DMS 273 (cell line): ENCODE measurements at regions not wholly inside any gene's neighbourhood (a gene's known extent, or its start where the extent isn't known, plus 50 kb on each side); places are given as distances from the start of the nearest gene placed in this dataset.
A peak's percentile ranks its signal among the peaks of the same experiment; 100 is the strongest.

Experiments used
- DNase-seq: peaks from one replicate; lab custom pipeline; 2025; ENCODE audit not compliant: unreplicated experiment; lab: John Stamatoyannopoulos, UW

GRCh38 chr16:64829678-64830077 is 292.2 kb downstream of the CDH11 start:
- DNase-seq, result no peak

DNA sequence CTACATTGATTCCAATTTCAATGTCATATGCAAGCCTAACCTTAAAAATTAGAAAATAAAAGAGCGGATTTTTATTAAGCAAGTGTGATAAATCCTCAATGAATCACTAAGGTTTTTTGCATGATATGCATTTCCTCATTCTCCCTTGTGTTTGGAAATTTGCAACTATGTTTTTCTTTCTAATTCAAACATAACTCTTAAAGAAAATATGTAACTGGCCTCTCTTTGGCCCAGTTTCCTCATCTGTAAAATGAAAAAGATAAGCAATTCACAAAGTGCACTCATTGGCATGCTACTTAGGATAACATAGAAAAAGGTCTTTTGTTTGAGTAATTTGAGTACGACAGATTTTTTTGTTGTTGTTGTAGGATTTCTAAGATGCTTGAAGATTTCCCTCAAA is 295.5 kb downstream of the CDH11 start:
- no peak for DNase-seq

DNA sequence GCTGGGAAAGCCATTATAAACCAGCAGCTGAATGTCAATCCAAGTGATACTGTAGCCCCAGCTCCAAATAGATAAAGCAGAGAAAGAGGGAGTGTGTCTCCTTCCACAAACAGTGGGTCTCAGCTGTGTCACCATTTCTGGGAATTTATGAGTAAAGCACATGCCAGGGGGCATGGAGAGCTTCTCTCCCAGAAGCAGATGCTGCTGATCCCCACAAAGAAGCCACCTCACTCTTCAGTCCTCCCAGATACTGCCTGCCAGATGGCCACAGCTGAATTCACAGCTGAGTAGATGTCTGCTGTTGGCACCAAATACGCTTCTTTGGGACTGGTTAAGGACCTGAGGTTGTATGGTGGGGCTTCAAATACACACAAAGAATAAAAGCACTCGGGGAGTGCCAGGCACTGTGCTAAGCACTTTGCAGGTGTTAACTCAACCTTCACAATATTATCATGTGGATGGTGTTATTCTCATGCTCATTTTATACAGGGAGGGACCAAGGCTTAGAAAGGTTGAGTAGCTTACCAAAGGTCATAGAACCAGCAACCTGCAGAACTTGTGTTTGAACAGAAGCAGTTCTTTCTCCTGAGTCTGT is 298.3 kb downstream of the CDH11 start:
- peak; percentile 76 for DNase-seq

DNA sequence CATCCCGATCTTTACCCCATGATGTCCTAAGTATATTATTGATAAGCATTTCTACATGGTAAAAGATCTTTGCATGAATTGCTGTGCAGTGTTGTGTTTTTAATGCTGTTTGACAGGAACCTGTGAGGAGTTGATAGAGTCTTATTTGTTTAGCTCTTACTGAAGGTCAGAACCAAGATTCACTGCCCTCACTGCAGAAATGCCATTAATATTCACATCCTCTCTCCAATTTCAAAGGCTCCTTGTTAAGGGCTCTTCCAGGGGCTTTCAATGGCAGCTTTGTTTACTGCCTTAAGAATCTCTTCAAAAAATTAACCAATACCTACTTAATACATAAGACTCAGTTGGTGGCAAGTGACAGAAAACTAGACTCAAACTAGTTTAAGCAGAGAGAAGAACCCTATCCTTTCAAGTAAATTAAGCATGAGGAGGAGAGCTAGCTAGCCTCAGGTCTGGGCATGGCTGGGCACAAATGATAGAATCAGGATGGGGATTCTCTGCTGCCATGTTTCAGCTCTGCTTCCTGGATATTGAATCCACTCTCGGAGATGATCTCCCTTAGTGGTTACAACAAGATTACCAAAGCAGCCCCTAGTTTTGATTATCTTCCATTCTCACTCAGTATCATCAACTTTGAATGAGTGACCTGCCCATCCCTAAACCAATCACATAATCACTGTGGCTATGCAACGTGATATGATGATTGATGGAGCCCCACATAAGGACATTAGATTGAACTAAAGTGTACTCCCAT is 311.8 kb downstream of the CDH11 start:
- DNase-seq, result no peak

DNA sequence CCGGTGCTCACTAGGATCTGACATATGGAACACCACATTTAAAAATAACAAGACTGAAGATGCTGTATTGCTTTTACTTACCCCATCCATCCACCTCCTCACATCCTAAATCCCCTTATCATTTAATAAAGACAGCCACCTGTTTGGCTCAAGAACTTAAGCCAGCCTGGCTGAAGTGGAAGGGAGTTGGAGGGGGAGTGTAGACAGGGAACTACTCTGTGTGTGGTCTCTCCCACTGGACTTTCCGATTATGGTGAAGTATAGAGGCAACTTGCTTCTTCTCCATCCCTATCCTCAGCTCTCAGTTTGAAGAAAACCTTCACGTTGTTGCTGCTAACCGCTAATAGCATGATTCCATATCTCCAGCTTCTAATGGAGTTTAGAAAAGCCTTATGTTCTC is 313.4 kb downstream of the CDH11 start:
- no peak for DNase-seq

DNA sequence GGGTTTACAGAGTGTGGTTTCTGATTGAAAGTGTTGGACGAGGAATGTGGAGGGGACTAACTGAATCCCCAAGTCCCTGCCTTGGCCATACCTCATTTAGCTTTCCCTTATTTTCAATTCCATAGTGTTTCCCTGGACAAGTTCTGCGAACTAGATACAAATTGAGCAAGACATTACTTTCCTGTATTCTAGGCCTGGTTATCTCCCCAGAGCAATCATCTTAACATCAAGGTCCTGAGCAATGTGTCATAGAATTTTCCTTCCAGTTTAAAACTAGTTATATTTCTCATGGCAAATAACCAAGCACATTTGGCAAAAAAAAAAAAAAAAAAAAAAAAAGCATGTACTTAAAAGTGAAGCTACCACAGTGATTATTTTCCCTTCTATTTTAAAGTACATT is 330.1 kb downstream of the CDH11 start:
- no peak for DNase-seq

DNA sequence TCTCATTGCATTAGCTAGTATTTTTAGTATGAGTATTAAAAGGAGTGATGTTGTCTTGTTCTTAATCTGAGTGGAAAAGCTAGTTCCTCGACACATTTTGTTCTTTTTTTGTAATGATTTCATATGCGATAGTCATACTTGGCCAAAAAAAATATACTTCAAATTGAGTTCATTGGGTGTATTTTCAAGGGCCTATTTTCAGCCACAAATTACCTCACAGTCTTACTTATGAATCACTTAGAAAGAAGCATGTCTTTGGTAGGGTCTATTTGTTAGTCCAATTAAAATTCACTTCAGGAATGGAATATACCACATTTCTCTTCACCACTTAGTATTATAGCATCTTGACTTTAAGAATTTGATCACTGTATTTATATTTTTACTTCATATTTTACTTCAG is 337.2 kb downstream of the CDH11 start:
- DNase-seq, result no peak

DNA sequence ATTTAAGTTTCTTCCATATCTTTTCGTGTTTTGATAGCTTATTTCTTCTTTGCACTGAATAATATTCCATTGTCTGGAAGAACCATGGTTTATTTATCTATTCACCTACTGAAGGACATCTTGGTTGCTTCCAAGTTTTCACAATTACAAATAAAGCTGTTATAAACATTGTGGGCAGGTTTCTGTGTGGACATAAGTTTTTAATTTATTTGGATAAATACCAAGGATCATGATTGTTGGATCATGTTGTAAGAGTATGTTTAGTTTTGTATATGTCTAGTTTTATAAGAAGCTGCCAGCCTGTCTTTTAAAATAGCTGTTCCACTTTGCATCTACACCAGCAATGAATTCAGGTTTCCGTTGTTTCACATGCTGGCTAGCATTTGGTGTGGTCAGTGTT is 339.4 kb downstream of the CDH11 start:
- no peak for DNase-seq

DNA sequence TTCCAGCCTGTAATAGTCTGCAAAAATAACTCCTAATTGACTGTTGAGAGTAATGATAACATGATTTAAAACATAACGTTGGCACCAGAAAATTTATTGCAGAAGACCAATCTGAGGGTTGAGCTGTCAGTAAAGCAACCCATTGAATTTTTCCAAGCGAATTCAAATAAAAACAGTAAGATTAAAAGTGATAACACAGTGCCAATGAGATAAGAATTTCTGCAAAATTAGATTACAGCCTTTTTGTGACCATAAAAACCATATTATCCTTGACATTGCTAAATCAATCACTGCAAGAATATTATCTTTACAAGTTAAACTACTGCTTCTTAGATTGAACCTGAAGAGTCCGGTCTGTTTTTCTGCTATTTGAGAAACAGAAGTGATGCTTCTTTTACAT is 341.4 kb downstream of the CDH11 start:
- DNase-seq, result no peak

- no peak for DNase-seq
Measured at GRCh38 chr16:64778777-64779176, 343.1 kb downstream of the CDH11 start.

GRCh38 chr16:64773638-64774037 is 348.2 kb downstream of the CDH11 start:
- DNase-seq, result no peak

GRCh38 chr16:64773184-64773583 is 348.7 kb downstream of the CDH11 start:
- no peak for DNase-seq

DNA sequence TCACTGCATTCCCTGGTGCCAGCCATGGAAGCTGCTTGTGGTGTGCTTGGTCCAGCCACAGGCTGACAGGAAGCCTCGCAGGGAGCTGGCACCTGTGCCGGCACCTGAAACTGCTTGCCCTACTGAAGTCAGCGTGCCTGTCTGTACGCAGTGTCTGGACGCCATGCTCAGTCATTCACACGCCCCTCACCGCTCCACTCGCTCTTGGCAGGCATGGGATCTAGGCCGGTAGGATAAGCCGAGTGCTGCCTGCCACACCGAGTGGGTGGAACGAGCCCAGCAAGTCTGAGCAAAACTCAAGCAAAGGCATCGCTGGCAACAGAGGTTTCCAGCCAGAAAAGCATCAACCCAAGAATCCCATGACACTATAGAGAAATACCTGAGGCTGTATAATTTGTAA is 350.6 kb downstream of the CDH11 start:
- no peak for DNase-seq

- DNase-seq, result peak; percentile 57
Measured at GRCh38 chr16:64762211-64762610, 359.7 kb downstream of the CDH11 start.

DNA sequence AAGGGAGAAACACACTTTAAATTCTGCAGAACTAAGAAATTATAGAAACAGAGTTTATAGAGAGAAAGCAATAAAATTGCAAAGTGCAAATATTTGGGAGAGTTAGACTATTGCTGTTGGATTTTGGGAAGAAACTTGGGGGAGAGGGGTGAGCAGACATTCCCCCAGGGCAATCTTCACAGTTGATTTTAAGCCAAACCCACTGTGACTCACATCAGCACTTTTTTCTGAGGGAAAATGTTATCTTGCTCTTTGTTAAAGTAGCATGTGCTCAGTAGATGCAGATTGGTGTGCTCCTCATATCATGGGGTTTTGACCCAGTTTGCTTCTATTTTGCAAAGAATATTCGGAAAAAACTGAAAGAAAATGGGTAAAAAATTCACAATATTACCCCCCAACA is 367.6 kb downstream of the CDH11 start:
- DNase-seq, result no peak

DNA sequence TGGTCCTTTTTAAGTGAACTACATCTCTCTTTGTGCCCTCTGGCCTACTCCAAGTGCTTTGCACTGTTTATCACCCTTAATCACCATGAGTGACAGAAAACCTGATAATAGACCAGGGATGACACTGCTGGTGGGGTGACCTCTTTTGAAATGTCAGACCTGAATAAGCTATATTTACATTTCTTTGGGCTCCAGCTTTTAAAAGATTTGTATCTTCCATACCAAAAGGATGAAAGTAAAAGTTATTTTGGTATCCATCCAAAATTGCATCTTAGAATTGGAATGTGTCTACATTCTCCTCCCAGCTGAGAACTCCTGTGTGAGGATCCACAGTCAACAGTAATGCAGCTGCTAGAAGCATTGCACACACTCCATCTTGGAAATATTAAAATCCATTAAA is 370.0 kb downstream of the CDH11 start:
- DNase-seq, result no peak

DNA sequence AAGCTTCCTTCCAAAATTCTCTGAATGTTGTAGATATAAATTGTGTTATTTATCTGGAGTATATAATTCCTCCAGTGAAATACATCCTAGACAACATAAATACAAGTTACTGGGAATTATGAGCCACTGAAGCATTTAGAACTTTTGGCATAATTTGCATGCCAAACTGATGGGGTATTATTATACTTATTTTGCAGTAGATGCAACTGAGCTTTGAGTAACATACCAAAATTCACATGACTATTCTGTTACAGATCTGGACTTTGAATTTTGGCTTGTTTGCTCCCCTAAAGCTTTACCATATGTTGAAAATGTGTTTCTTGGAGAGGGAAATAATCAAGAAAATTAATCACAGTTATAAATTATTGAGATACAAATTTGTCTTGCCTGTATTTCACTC is 372.5 kb downstream of the CDH11 start:
- no peak for DNase-seq

GRCh38 chr16:64745258-64745930 is 376.5 kb downstream of the CDH11 start:
- no peak for DNase-seq

DNA sequence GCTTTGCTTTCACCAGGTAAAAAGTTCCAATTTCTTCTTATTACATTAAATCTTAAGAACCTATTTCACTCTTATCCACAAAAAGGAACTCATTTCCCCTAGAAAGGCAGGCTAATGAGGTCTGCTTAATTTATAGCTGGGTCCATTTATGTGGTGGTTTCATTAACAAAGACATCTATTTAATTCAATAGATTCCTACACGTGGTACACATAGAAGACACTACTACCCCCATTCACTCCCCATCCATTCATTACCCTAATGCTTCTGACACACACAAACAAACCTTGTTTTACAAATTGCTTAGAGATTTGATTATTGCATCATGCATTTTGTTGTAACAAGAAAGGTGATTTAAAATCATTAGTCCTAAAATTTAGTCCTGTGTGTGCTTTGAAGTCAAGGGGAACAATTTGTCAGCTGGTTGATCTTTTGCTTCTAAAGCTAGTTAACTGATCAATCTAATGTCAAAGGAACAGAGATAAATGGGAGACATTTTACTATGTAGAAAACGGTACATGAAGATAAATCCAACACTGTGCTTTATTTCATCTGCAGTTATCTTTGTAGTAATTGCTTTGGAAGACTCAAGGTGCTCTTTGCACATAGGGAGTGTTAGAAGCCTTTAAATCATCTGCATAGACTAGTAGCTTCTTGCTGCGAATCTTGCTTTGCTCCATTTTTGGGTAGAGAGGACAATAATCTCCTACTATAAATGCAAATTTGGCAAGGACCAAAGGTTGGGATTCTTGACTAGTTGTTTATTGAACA is 379.2 kb downstream of the CDH11 start:
- no peak for DNase-seq

DNA sequence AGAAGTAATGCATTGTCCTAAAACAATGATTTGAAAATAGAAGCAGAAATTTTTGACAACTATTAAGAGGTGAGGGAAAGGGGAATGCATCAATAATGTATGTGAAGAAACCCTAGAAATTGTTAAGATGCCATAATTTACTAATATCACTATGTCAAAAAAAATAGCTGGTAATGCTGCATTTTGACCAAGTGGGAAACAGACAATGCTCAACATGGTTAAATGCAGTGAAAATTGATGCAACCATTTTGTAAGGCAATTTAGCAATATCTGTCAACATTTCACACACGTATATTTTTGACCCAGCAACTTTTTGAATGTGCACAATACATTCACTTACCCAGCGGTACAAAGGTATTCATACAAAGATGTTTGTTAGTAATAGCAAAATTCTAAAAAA is 381.6 kb downstream of the CDH11 start:
- DNase-seq, result no peak

DNA sequence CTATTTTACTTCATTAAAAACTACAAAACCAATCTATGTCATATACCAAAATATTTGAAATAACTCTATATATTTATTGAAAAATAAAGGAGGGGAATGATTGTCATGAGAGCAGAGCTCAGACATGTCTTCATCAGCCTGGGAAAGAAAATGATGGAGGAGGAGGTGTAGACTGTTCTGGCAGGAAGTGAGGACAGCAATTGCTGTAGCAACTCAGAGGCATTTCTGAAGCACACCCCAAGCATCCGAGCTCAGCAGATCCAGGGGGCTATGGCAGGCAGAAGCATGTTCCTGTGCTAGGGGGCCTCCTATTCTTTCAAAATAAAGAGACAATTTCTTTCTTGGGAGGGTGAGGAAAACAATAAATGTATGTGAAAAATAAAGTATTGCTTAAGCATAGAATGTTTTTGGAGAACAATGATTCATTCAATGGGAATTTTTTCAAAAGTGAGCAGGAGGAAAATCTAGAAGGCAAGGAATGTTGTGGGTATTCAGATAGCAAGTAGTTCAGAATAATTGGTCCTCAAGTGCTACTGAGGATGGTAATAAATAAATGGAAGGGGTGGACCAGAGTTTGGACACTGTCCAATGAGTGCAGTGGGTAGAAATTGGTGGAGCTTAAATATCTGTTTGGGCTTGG is 383.4 kb downstream of the CDH11 start:
- no peak for DNase-seq
